Mammary epithelial cell (primary cell): ENCODE measurements at regions not wholly inside any gene's neighbourhood (a gene's known extent, or its start where the extent isn't known, plus 50 kb on each side); places are given as distances from the start of the nearest gene placed in this dataset.

Experiments
- CTCF ChIP-seq, 2 donors: IDR thresholded peaks in 1 of 2; conservative IDR thresholded peaks in 1 of 2; 2 replicates each; pipeline ENCODE4 v1.5.1; 2011 to 2012; ENCODE audit warnings: inconsistent platforms in 2 of 2, low read length in 2 of 2, mild to moderate bottlenecking in 2 of 2, control low read depth in 1 of 2, low read depth in 1 of 2; ENCODE audit not compliant: insufficient read depth in 1 of 2; ENCODE audit errors: extremely low read depth in 1 of 2
- EZH2 ChIP-seq: IDR thresholded peaks from 2 replicates; pipeline ENCODE4 v1.6.1; 2012; ENCODE audit warnings: low read length, inconsistent platforms, borderline replicate concordance

GRCh38 chr6:113599444-113599843 lies 257.7 kb upstream of the MARCKS start:
- no peak for TF ChIP-seq CTCF (conservative IDR thresholded peaks at IDR 0.05 in 1 of 2, IDR thresholded peaks at IDR 0.05 in 1 of 2; ENCODE audit: extremely low read depth in 1 of 2, insufficient read depth in 1 of 2, low read depth in 1 of 2, low read length in 2 of 2)
- no peak for TF ChIP-seq EZH2
